IMR-90 (cell line): ENCODE measurements at regions not wholly inside any gene's neighbourhood (a gene's known extent, or its start where the extent isn't known, plus 50 kb on each side); places are given as distances from the start of the nearest gene placed in this dataset.
A peak's percentile ranks its signal among the peaks of the same experiment; 100 is the strongest.

ENCODE experiments used
- ATAC-seq: fragments of 200-7000 bp; cut with Tn5 transposase; 2 replicates; pipeline ENCODE4 v1.9.1; 2020; ENCODE audit warnings: low read depth, mild to moderate bottlenecking, moderate library complexity
- BruUV-seq: library from RNA; stranded (reverse); fragments of 400-500 nt; replicated peaks from 2 replicates; lab custom pipeline; 2021; lab: Mats Ljungman, UMichigan
- CTCF ChIA-PET: fragments of 300-600 bp; formaldehyde crosslinking; extraction: SDS; loops from one replicate; lab custom pipeline; 2021; ENCODE audit warnings: antibody characterized with exemption; lab: Yijun Ruan, JAX
- POLR2A ChIA-PET: fragments of 300-600 bp; sonication (Branson Sonifier 250); formaldehyde crosslinking; loops from one replicate; lab custom pipeline; 2022; ENCODE audit warnings: antibody characterized with exemption; ENCODE audit not compliant: unreplicated experiment; lab: Charles Lee
- DNase-seq: peaks from one replicate; pipeline ENCODE4 v3.0.0; 2013
- H2AFZ ChIP-seq: replicated peaks from 2 replicates; pipeline ENCODE3; 2013; ENCODE audit warnings: low read length, mild to moderate bottlenecking; ENCODE audit not compliant: poor library complexity
- H2AK5ac ChIP-seq: 2 replicates; pipeline ENCODE4 v1.6.1; 2013; ENCODE audit warnings: low read depth, low read length, inconsistent platforms
- H2AK9ac ChIP-seq: replicated peaks from 2 replicates; pipeline ENCODE3; 2013; ENCODE audit warnings: mild to moderate bottlenecking, low read depth, low read length, moderate library complexity; ENCODE audit not compliant: poor library complexity
- H2BK120ac ChIP-seq: 2 replicates; pipeline ENCODE4 v1.6.1; 2013; ENCODE audit warnings: low read depth, low read length, inconsistent platforms
- H2BK15ac ChIP-seq: 3 replicates; pipeline ENCODE4 v1.6.1; 2013; ENCODE audit warnings: low read depth, low read length, inconsistent platforms
- H2BK20ac ChIP-seq: 2 replicates; pipeline ENCODE4 v1.6.1; 2013; ENCODE audit warnings: low read depth, mild to moderate bottlenecking, inconsistent platforms, low read length, moderate library complexity
- H2BK5ac ChIP-seq: 2 replicates; pipeline ENCODE4 v1.6.1; 2013; ENCODE audit warnings: mild to moderate bottlenecking, low read depth, low read length, inconsistent platforms; ENCODE audit not compliant: poor library complexity, severe bottlenecking
- H3K14ac ChIP-seq: replicated peaks from 2 replicates; pipeline ENCODE4 v1.6.1; 2013; ENCODE audit warnings: low read depth, low read length, inconsistent platforms
- H3K18ac ChIP-seq: 2 replicates; pipeline ENCODE4 v1.6.1; 2013; ENCODE audit warnings: low read depth, low read length, control low read depth
- H3K23ac ChIP-seq: 2 replicates; pipeline ENCODE4 v1.6.1; 2013; ENCODE audit warnings: low read depth, low read length, inconsistent platforms
- H3K27ac ChIP-seq: 2 replicates; pipeline ENCODE4 v1.5.1; 2013; ENCODE audit warnings: mild to moderate bottlenecking, control low read depth, low read length; ENCODE audit not compliant: insufficient read depth
- H3K27me3 ChIP-seq: 2 replicates; pipeline ENCODE4 v1.6.1; 2013; ENCODE audit warnings: low read length; ENCODE audit not compliant: control insufficient read depth, insufficient read depth
- H3K36me3 ChIP-seq: 2 replicates; pipeline ENCODE4 v1.6.1; 2013; ENCODE audit warnings: low read length, mixed read lengths; ENCODE audit not compliant: control insufficient read depth, insufficient read depth
- H3K4ac ChIP-seq: 2 replicates; pipeline ENCODE4 v1.6.1; 2013; ENCODE audit warnings: low read depth, low read length, inconsistent platforms
- H3K4me1 ChIP-seq: 2 replicates; pipeline ENCODE4 v1.6.1; 2013; ENCODE audit warnings: low read length, mixed read lengths; ENCODE audit not compliant: control insufficient read depth, insufficient read depth
- H3K4me2 ChIP-seq: 2 replicates; pipeline ENCODE4 v1.6.1; 2013; ENCODE audit warnings: low read depth, mild to moderate bottlenecking, control low read depth, low read length, moderate library complexity
- H3K4me3 ChIP-seq: 2 replicates; pipeline ENCODE4 v1.5.1; 2013; ENCODE audit warnings: low read depth, mild to moderate bottlenecking, control low read depth, low read length, moderate library complexity; ENCODE audit not compliant: insufficient read depth
- H3K56ac ChIP-seq: 2 replicates; pipeline ENCODE4 v1.6.1; 2013; ENCODE audit warnings: low read length, inconsistent platforms; ENCODE audit not compliant: insufficient read depth; ENCODE audit errors: extremely low read depth
- H3K79me1 ChIP-seq, 2 experiments: 2 replicates each; pipeline ENCODE4 v1.6.1; 2013; ENCODE audit warnings: low read length in 2 of 2, inconsistent platforms in 1 of 2, low read depth in 1 of 2
- H3K9ac ChIP-seq: 2 replicates; pipeline ENCODE4 v1.6.1; 2013; ENCODE audit warnings: low read depth, low read length, control low read depth
- H3K9me1 ChIP-seq: 2 replicates; pipeline ENCODE4 v1.6.1; 2013; ENCODE audit warnings: low read length, inconsistent platforms; ENCODE audit not compliant: insufficient read depth
- H3K9me3 ChIP-seq: 2 replicates; pipeline ENCODE4 v1.6.1; 2013; ENCODE audit warnings: low read length; ENCODE audit not compliant: control insufficient read depth, insufficient read depth
- H4K20me1 ChIP-seq: 2 replicates; pipeline ENCODE4 v1.6.1; 2013; ENCODE audit warnings: low read length, inconsistent platforms; ENCODE audit not compliant: insufficient read depth
- H4K5ac ChIP-seq: 2 replicates; pipeline ENCODE4 v1.6.1; 2013; ENCODE audit warnings: mild to moderate bottlenecking, low read depth, low read length, control low read depth
- H4K8ac ChIP-seq, 2 experiments: 2 replicates each; pipeline ENCODE4 v1.6.1; 2013; ENCODE audit warnings: low read depth in 2 of 2, low read length in 2 of 2, control low read depth in 1 of 2, inconsistent platforms in 1 of 2
- H4K91ac ChIP-seq: 2 replicates; pipeline ENCODE4 v1.6.1; 2013; ENCODE audit warnings: low read depth, low read length, inconsistent platforms; ENCODE audit not compliant: insufficient read depth
- MAFK ChIP-seq: IDR thresholded peaks from 2 replicates; pipeline ENCODE4 v1.6.1; 2012; ENCODE audit warnings: low read depth, low read length, improper control_type of control experiment
- POLR2A ChIP-seq: IDR thresholded peaks from 2 replicates; pipeline ENCODE4 v1.6.1; 2012; ENCODE audit warnings: mild to moderate bottlenecking, low read depth, low read length
- WGBS, 2 experiments: methylation state at CpG; one replicate each; pipeline versions ENCODE4 v1.1.5 to v1.1.7; 2013; ENCODE audit warnings: missing lambda C conversion rate in 2 of 2; ENCODE audit not compliant: insufficient read length in 1 of 2; ENCODE audit errors: extremely low coverage in 2 of 2; 5-methylcytosine and 5-hydroxymethylcytosine counted together
- dilution Hi-C: fragments of 300-500 bp; cut with HindIII; formaldehyde crosslinking; loops from one replicate; pipeline ENCODE4 v1.14.3; 2018; ENCODE audit warnings: low sequenced_read_pairs; ENCODE audit not compliant: unreplicated experiment
- in situ Hi-C: fragments of 300-500 bp; cut with MboI; formaldehyde crosslinking; loops from 3 replicates; pipeline ENCODE4 v1.14.3; 2019; ENCODE audit warnings: low sequenced_read_pairs, inconsistent platforms, mixed read lengths
- intact Hi-C: fragments of 100-400 bp; cut with micrococcal nuclease; formaldehyde crosslinking; loops from 2 replicates; pipeline ENCODE4 v1.10.0; 2022

- Histone ChIP-seq H4K91ac (no peak overlapping the region), H3K27ac (no peak overlapping the region), H3K4me2 (no peak overlapping the region), H4K5ac (no peak overlapping the region), H2AK5ac (no peak overlapping the region), H3K9me1 (no peaks in the 10 kb centered on the region), H3K79me1 (no peaks in the 10 kb centered on the region), H3K4ac (no peak overlapping the region), H2AK9ac (no peak overlapping the region), H3K56ac (no peak overlapping the region), H4K20me1 (no peaks in the 10 kb centered on the region), H2AFZ (no peak overlapping the region), H3K4me3 (no peak overlapping the region), H3K4me1 (no peaks in the 10 kb centered on the region), H3K18ac (no peak overlapping the region), H4K8ac (no peak overlapping the region), H3K14ac (no peak overlapping the region), H3K9ac (no peak overlapping the region), H2BK120ac (no peak overlapping the region), H3K27me3 (no peaks in the 10 kb centered on the region), H3K36me3 (no peaks in the 10 kb centered on the region), H2BK15ac (no peak overlapping the region), H2BK20ac (no peak overlapping the region), H3K9me3 (peaks cover 1% of the 10 kb centered on the region; the same call in 1 of the 2 replicates), H3K23ac (no peak overlapping the region), H2BK5ac (no peak overlapping the region)
- BruUV-seq: no TSS peak
- CTCF ChIA-PET: no interaction called here
- ATAC-seq (no peak), DNase-seq (no peak)
- POLR2A ChIA-PET: no interaction called here
- dilution Hi-C loops (no loop called here), intact Hi-C loops (no loop called here), in situ Hi-C loops (no loop called here)
- TF ChIP-seq MAFK (peak; percentile 88), POLR2A (no peak)
- WGBS, 2 experiments: no CpG with 5 or more reads among the region's 2 CpGs
These were observed 466.0 kb upstream of the GRM7 start for GRCh38 chr3:6394944-6395343.
